ENCODE measurements at regions not wholly inside any gene's neighbourhood (a gene's known extent, or its start where the extent isn't known, plus 50 kb on each side); places are given as distances from the start of the nearest gene placed in this dataset.

GRCh38 chr15:98143116-98143515, 182.6 kb downstream of the ARRDC4 start:
- no peak for DNase-seq (ENCODE audit: low spot score)

- DNase-seq (ENCODE audit: low spot score) = no peak
Observed at GRCh38 chr15:98144388-98144787, 183.9 kb downstream of the ARRDC4 start.

DNA sequence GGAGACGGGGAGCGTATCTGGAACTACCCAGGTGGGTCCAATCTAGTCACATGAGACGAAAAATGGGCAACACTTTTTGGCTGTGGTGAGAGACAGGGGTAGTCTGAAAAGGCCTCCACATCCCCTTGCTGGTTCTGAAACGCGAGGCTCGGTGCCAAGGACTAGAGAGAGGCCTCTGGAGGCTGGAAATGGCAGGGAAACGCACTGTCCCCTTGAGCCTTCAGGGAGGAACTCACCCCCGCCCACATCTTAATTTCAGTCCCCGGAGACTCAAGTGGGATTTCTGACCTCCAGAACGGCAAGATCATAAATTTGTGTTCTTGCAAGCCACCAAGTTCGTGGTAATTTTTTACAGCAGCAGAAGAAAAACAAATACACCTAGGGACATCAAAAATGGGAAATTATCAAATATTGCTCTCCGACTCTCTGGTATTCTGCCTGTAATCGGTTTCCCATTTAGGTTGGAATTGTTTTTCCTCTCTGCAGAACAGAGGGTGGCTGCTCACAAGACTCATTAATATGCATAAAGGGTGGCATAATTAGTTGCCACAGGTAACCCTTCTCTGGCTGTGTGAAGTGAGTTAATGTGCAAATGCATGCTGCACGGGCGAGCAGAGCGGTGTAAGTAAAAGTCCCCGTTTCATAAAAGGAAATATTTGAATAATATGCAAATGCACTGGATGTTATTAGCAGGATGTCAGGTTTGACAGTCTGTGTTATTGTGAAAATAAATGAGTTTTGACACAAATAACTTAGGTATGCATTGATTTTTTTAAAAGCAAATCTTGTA, 185.7 kb downstream of the ARRDC4 start:
- no peak for DNase-seq (ENCODE audit: low spot score)

DNA sequence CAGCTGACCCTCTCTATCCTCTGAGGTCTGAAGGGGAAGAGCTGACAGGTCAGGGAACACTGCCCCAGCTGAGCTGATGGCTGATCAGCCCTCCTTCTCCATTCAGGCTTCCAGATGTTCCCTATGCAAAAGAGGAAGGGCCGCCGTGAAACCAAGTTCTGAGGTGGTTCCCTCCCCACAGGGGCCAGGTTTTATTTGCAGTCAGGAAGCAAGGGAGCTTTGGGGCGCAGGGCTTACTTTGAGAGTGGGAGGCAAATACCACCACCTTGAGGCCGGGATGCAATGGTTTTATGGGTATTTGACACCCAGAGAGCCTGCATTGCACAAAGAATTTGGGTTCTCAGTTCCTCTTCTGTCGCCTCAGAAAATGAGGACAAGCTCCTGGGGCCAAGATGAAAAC, 186.9 kb downstream of the ARRDC4 start:
- DNase-seq (ENCODE audit: low spot score) = no peak

DNA sequence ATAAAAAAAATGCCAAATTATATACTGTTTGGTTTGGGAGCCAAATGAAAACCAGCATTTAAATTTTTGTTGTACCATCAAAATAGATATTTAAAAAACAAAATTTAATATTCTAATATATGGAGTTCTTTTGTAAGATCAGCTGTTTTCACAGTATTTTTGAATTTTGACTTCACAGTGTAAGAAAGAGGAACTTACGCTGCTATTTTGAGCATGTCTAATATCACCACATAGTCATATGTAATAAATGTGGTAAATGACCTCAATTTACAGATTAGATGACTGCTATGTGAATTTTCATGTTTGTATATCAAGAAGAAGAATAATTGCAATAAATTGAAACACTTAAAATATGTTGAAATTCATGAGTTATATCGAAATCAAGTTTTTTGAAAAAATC, 189.6 kb downstream of the ARRDC4 start:
- DNase-seq (ENCODE audit: low spot score) = no peak

GRCh38 chr15:98150536-98150935, 190.0 kb downstream of the ARRDC4 start:
- DNase-seq (ENCODE audit: low spot score) = no peak

DNA sequence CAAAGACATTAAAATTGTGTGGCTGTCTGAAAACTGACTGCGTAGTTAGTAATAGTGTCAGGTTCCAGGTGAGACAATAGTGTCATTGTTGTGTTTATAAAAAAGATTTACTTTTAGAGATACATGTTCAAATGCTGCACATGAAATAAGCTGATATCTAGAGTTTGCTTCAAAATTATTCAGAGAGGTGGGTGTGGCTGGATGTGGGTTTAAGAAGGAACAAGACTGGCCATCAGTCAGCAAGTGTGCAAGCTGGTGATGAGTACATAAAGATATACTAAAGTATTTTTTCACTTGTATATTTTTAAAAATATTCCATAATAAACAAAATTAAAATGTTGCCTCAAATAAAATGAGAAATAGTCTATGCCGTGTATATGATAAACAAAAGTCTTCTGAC, 190.6 kb downstream of the ARRDC4 start:
- no peak for DNase-seq (ENCODE audit: low spot score)

GRCh38 chr15:98152156-98152555, 191.7 kb downstream of the ARRDC4 start:
- DNase-seq (ENCODE audit: low spot score) = no peak

DNA sequence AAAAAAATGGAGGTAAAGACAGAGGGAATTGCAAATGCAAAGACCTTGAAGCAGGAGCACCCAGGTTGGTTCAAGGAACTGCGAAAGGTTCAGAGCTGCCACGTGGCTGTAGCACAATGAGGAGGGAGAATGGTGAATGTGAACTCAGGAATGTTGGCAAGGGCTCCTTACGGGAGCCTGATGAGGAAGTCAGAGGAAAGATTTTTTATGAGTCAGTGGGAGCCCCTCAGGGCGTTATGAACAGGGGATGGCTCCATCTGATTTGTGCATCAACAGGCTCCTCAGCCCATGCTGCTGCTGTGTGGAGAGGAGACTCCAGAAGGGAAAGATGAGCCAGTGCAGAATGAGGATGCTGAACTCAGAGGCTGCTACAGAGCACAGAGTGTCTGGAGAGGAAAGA, 194.4 kb downstream of the ARRDC4 start:
- DNase-seq (ENCODE audit: low spot score) = no peak

GRCh38 chr15:98155356-98155755, 194.9 kb downstream of the ARRDC4 start:
- DNase-seq (ENCODE audit: low spot score) = no peak

DNA sequence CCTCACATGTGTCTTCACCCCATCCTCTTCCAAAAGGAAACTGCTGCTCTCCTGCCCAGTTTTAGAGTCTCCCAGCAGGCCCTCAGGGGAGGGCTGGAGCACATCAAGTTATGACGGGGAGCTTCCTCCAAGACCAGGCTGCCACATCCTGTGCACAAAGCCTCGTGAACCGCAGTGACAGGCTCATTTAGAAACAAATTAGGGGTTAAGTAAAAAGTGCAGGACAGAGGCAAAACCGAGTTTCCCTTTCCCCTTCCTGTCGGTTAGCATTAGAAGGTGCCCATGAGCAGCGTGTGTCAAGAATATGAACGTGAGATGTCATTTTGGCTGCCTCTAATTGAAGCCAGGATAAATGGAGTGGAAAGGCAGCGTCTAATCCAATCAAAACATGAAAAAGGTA, 199.7 kb downstream of the ARRDC4 start:
- DNase-seq (ENCODE audit: low spot score) = no peak

- DNase-seq (ENCODE audit: low spot score) = no peak
Observed at GRCh38 chr15:98163319-98164045, 203.0 kb downstream of the ARRDC4 start.

GRCh38 chr15:98164571-98164970, 204.1 kb downstream of the ARRDC4 start:
- no peak for DNase-seq (ENCODE audit: low spot score)

GRCh38 chr15:98164986-98165385, 204.5 kb downstream of the ARRDC4 start:
- no peak for DNase-seq (ENCODE audit: low spot score)

GRCh38 chr15:98167722-98168268, 207.3 kb downstream of the ARRDC4 start:
- DNase-seq (ENCODE audit: low spot score) = no peak

DNA sequence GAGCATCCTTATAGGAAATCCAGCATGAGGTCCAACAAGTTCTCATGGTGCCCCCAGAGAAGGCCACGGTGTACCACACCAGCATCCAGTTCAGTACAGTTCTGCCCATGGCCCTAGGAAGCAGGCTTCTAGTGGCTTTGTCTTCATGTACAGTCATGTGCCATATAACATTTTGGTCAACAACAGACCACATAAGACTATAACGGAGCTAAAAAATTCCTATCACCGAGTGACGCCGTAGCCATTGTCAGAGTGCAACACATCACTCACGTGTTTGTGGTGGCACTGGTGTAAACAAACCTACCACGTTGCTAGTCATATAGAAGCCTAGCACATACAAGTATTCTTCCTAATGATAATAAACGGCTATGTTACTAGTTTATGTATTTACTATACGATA, 209.0 kb downstream of the ARRDC4 start:
- no peak for DNase-seq (ENCODE audit: low spot score)

- no peak for DNase-seq (ENCODE audit: low spot score)
Observed at GRCh38 chr15:98174286-98174685, 213.8 kb downstream of the ARRDC4 start.

DNA sequence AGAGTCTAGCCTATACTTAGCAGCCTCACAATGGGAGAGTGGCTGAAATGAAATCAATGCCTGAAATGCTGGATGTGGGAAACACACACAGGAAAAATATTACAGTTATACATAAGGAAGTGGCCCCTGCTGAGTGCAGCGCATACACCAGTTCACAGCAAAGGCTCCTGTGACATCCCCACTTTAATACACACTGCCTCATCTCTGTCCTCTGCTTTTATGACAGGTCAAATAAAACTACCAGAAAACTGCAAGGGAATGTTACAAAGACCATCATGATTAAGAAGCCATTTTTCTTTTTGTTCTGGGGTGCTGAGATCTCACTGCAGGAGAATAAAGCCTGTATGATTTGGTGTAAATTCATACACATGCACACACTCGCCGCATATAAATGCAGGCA, 214.3 kb downstream of the ARRDC4 start:
- no peak for DNase-seq (ENCODE audit: low spot score)

DNA sequence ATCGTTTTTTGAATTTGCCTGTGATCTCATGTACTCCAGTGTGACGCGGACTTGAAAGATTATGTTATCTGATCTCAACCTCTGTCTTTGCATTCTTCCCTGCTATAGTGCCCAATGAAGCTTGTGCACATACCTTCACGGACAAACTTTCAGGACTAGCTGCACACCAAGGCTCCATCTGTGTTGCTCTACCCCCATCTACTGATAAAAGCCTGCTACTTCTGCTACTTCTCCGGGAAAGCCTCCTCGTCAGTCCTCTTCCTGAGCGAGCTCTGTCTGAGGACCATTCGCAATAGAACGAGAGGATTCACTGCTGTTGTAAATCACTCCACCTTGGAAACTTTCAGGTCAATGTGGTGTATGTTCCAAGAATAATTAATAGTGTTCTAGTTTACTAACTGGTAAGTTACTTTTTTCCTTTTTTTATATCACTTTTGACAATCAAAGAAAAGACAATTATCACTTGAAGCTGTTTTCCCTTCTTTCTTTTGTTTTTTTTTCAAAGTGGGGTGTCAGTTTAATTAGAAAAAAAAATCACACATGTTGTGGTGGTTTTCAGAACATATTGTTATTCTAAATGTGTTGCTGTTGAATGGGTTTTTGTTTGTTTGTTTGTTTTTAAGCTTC, 217.6 kb downstream of the ARRDC4 start:
- DNase-seq (ENCODE audit: low spot score) = peak; percentile 69

DNA sequence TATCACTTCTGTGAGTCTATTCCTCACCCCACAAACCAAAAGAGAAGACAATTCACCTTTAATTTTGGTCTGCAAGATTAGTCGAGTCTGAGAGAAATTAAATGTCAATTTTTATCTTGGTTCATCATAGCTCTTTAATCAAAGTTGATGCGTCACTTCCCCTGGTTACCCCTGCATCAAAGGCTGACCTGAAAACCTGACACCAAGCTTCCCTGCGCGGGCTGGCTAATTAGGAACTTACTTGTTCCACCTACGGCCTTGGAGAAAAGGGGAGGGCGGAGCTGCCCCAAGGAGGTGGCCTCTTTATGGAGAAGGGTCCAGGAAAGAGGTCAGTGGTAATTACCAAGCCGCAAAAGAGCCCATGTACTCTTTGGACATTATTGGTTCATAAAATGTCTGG, 218.4 kb downstream of the ARRDC4 start:
- no peak for DNase-seq (ENCODE audit: low spot score)

GRCh38 chr15:98187549-98187948, 227.0 kb downstream of the ARRDC4 start:
- DNase-seq (ENCODE audit: low spot score) = no peak

- DNase-seq (ENCODE audit: low spot score) = no peak
Observed at GRCh38 chr15:98190914-98191313, 230.4 kb downstream of the ARRDC4 start.

DNA sequence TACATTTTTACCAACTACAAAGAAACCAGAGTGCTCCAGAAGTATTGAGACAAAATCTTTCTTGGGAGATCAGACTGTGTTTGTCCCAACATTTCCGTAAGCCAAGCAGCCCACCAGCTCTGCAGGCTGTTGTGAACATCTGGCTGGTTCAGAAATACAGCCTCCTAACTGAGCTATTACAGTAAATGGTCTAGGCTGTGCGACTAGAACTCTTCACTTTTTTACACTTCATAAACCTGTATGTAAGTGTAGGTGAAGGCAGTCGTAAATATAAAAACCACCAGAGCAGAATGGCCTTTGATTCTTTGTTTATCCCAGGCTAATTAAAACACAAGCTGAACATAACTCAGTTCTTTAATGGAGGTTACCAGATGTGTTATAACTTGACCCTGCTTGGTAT, 235.3 kb downstream of the ARRDC4 start:
- no peak for DNase-seq (ENCODE audit: low spot score)
